HG03066 (cell line): ENCODE measurements at regions not wholly inside any gene's neighbourhood (a gene's known extent, or its start where the extent isn't known, plus 50 kb on each side); places are given as distances from the start of the nearest gene placed in this dataset.

Experiments used
- ATAC-seq: cut with Tn5 transposase; IDR thresholded peaks from one replicate; pipeline ENCODE4 v1.9.1; 2021; ENCODE audit warnings: low read depth; ENCODE audit not compliant: unreplicated experiment

- no peak for ATAC-seq
These were observed 116.1 kb upstream of the DOCK10 start for GRCh38 chr2:225158360-225158759.

DNA sequence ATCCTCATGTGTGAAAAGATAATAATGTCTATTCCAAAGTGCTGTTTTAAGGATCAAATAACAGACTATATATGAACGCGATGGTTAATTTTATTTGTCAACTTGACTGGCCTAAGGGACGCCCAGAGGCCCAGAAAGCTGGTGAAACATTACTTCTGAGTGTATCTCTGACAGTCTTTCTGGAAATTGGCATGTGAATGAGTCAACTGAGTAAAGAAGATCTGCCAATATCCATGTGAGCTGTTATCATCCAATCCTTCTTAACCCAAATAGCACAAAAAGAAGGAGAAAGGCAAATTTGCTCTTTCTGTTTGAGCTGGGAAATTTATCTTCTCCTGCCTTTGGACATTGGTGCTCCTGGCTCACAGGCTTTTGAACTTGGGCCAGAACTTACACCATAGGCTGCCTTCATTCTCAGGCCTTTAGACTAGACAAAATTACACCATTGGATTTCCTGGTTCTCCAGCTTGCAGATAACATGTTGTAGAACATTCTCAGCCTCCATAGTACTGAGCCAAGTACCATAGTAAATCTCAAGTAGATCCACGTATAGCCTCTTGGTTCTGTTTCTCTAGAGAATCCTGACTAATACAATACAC, 114.7 kb upstream of the DOCK10 start:
- no peak for ATAC-seq

GRCh38 chr2:225140723-225141122, 98.5 kb upstream of the DOCK10 start:
- no peak for ATAC-seq

- no peak for ATAC-seq
These were observed 95.7 kb upstream of the DOCK10 start for GRCh38 chr2:225137971-225138370.

DNA sequence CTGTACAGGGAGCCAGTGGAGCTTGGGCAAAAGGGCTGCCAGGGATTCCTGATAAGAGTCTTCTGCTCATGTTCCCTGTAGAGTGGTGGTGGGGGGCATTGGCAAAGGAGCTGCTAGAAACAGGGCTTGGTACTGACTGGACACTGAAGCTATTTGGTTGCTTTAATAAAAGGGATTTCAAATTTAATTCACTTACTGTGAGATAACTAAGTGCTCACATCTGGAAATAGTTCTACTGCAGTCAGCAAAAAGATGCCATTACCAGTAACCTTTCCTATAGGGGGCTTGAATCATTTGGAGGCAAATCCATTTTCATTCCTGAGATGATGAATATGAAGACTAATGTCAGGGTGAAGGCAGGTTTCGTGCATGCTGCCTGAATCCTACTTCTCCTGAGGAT, 94.3 kb upstream of the DOCK10 start:
- ATAC-seq = no peak

DNA sequence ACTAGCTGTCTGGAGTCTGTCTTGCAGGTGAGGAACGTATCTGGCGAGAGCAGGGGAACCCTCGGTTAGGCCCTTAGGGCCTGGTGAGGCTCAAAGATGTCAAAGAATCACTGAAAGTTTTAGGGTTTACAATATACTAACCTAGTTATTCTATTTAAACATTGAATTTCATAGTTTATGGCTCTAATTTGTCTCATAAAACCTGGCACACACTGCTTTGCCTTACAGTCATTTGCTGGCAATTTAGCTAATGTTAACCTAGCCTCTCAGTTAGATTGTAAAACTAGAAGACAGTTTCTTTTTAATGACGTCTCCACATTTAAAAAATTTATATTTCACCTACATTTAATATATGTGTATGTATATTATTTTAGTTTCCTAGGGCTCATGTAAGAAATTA, 89.6 kb upstream of the DOCK10 start:
- no peak for ATAC-seq

- no peak for ATAC-seq
These were observed 87.8 kb upstream of the DOCK10 start for GRCh38 chr2:225130093-225130492.

DNA sequence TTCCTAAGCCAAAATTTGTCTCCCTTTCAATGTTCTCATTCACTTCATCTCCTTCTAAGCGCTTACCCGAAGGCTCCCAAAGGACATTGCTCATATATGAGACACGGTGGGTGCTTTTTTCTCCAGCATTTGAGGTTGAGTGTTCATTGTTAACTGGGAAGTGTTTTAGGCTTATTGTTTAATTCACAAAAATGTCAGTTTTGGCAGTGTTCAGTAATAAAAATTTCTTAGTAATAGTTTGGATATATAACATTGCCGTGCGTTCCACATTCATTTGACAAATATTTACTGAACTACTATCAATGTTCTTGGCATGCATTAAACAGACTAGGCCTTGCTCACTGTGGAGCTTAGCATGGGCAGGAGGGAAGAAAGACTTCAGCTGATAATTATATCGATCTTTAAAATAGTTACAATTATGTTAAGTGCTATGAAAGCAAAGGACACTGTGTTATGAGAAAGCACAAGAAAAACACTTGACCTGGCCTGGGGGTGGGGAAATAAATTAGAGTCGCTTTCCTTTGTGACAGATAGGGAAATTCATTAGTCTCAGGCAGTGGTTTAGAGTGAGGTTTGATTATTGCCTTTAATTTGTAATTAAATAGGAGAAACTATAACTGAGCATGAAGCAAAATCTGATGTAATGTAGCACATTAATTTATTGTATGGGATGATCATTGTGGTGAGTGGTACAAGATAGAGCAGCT, 82.2 kb upstream of the DOCK10 start:
- ATAC-seq = no peak

DNA sequence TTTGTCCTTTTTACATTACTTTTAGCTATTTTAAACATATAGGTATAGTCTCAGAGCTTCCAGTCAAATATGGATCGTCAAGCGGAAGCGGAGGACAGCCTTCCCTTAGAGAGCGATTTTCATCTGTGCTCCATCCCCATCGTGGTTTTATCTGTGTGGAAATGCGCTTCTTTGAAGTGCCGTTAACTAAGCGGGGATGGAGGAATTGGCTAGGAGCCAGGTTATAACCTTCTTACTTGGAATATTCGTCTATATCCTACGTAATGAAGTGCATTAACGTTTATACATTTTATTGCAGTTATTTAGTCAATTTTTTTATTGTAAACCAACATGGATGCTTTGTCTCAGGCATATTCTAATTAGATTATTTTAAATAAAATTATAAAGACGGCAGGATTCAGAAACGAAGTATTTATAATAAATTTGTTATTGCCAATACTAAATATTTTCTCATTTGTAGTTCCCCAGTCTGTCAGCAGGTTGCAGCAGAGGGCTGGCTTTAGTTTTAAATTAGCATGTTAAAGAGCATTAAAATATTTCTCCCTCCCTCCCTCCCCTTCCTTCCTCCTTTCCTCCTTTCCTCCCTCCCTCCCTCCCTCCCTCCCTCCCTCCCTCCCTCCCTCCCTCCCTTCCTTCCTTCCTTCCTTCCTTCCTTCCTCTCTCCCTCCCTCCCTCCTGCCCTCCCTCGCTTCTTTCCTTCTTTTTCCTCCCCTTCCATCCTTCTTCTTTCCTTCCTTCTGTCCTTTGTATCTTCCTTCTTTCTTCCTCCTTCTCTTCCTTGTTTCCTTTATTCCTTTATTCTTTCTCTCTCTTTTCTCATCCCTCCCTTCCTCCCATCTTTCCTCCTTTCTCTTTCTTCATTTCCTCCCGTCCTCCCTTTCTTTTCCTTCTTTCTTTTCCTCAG, 80.6 kb upstream of the DOCK10 start:
- no peak for ATAC-seq

DNA sequence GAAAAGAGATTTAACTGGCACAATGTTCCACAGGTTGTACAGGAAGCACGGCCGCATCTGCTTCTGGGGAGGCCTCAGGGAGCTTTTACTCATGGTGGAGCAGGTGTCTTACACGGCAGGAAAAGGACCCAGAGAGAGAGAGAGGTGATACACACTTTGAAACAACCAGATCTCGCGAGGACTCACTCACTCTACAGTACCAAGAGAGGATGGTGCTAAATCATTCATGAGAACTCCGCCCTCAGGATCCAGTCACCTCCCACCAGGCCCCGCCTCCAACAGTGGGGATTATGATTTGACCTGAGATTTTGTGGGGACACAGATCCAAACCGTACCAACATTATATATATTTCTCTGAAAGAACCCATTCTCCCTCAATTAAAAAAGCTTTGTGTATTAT, 79.7 kb upstream of the DOCK10 start:
- no peak for ATAC-seq

DNA sequence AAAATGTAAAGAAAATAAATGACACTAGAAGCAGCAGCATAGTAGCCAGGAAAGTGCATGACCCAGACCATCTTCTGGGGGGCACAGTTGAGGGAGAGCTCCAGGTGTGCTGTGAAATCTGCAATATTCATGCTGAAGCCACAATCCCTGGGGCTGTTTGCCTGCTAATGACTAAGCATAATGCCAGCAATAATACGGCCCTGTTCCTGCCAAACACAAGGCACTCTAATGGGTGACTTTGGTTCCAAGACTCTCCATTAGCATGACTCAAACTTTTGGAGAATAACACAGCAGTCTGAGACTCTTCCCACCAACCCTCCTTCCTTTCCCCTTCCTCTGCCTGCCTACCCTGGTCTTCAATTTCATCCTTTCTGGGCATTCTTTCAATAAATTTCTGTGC, 77.9 kb upstream of the DOCK10 start:
- ATAC-seq = no peak

GRCh38 chr2:225117051-225117716, 74.9 kb upstream of the DOCK10 start:
- ATAC-seq = no peak

DNA sequence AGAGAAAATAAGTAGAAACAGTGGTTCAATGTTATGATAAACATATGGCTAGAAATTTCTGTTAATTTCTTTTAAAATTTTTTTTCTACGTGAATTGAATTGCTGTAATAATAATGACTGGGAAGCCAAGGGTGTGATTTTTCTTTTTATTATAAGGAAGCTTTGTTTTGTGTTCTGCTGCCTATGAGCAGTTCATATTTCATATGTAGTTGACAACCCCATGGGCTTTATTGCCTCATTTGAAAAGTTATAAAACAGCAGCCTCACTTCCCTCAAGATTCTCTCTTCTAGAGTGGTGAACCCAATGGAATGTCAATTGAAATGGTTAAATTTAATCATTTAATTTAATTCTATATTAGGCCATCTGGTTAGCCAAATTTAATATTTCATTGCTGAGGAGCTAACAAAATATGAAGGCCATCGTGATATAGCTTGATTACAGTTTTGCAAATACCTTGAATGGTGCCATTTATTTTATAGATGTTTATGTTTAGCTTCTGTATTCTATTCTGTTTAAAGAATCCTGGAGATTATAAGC, 72.6 kb upstream of the DOCK10 start:
- no peak for ATAC-seq

DNA sequence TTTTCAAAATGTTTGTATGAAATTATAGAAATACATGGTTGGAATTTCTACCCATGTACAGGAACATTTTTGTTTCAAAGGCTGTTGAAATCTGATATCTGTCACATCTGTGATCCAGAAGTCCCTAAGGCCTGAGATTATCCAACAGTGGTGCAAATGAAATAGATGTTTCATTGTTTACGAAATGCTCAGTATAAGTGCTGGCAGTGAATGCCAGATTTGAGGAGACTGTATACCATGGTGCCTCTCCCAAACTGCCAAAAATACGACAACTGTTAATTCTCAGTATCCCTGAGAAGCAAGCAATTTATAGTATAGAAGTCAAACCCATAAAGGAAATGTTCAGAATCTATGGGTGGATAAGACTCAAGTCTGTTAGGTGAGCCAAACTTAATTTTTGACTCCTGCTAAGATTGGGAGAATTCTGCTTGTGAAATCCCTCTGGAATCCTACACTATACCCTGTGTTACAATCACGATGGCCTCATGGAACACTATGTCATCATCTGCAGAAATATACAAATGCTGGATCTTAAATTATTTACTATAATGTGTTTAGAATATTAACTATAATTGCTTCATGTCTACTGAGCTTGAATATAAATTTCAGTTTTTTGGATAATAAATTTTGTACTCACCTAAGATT, 71.2 kb upstream of the DOCK10 start:
- no peak for ATAC-seq

DNA sequence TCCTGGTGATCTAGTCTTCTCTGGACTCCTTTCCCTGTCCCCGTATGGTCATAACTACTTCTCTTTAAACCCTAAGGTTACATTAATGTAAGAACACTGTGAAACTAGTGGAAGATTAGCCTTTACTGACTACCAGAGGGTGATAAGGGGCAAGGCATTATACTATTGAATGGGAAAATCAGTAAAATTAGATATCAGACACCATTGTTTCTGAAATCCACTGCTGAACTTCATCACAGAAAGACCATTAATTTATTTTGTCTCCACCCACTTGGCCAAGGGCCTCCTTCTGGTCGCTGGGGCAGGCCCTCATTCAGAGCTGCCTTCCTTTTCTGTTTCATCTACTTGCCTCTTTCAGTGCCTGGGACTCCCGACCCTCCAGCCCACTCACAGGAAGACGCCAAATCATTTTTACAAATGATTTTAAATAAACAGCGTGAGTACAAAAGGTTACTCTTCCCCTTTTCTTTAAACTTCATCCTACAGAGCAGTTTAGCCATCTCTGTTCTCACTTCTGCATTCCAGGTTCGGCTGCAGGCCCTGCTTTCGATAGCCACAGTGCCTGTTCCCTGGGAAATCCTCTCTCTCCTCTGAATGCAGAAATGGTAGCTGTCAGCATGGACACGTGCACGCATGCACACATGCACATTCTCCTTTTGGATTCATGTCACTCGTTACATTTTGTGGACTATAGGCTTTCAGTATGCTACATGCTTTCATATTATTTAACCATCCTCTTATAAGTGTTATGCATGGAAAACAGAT, 70.3 kb upstream of the DOCK10 start:
- peak; percentile 61 for ATAC-seq

DNA sequence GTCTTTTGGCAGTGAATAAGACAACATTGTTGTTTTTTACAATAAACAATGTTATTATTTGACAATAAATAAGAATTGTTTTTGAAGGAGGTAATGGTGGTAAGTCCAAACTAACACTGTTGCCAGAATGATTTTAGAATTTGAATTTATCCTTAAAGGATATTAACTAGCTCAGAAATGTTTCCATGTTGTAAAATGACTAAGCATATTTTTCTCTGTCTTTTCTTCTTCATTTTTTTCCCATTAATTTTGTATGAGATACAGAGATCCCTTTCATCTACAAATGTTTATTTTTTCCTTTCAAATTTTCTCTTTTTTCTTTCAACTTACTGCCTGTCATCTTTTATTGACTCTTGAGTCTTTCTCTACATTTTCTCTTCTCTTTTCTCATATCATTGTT, 66.5 kb upstream of the DOCK10 start:
- no peak for ATAC-seq

- no peak for ATAC-seq
These were observed 62.7 kb upstream of the DOCK10 start for GRCh38 chr2:225104971-225105370.

- ATAC-seq = no peak
These were observed 62.1 kb upstream of the DOCK10 start for GRCh38 chr2:225104321-225104720.

- ATAC-seq = no peak
These were observed 61.5 kb upstream of the DOCK10 start for GRCh38 chr2:225103737-225104141.
